ENCODE measurements at regions not wholly inside any gene's neighbourhood (a gene's known extent, or its start where the extent isn't known, plus 50 kb on each side); places are given as distances from the start of the nearest gene placed in this dataset.

DNA sequence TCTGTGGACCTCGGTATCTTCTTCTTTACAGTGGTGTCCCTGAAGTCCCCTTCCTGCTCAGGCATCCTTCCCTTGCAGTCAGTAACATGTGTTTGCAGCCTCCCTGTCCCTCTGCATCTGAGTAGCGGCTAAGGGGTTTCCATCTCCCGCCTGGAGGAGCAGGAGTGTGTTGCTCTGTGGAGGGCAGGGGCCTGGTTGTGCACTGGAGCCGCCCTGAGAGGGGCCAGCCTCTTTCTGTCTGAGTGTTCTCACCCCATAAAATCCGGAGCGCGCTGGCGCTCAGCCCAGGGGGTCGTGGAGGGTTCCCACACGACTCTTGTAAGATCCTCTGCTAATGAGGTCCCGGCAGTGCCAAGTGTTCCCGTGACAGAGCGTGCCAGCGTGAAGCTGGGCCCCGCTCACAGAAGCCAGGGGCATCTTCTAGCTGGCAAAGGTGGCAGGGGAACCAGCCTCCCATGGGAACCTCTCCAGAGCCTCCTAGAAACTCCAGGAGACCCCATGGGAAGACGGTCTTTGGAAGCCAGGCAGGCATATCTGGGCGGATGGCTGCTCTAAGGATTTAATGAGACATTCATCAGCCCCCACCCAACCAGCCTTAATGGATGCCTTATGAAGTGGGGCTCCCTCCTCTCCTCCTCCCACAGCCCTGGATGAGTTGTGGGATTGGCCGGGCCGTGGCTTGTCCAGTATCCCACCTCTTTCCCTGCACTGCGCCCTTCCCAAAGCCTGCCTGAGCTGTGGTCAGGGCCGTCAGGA is 91.4 kb upstream of the GSE1 start:
- Histone ChIP-seq H3K36me3 (ENCODE audit: control insufficient read depth, insufficient read depth, low read length) (peaks cover 3% of the 10 kb centered on the region), H3K4me3 (ENCODE audit: low read depth, low read length) (no peak overlapping the region), H3K27me3 (ENCODE audit: control insufficient read depth, insufficient read depth, low read length) (no peaks in the 10 kb centered on the region)
- DNase-seq (ENCODE audit: low read depth), result no peak
- ChIA-PET POLR2A (no interaction called here), CTCF (no interaction called here)
- no peak for TF ChIP-seq CTCF (IDR thresholded peaks at IDR 0.05; ENCODE audit: insufficient read depth, low read depth, low read length)

DNA sequence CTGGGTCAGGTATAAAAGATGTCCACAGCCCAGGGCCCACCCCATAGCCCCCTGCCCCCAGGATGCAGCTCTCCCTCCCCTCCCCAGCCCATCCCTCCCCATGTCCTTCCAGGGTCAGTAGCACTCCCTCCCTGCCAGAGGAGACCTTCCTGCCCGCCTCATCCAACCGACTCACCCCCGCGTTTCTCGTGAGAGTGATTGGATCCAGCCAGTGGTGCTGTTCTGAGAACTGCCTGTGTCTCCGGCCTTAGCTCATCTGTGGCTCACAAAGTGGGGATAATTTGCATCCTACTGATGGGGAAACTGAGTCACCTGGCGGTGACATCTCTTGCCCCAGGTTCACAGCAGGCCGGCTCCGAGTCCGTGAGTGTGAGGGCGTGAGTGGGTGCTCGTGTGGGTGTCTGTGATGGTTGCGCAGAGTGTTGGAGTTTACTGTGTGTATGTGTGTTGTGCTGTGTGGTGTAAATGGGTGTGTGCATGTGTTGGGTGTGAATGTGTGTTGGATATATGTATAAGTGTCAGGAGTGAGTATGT is 90.7 kb upstream of the GSE1 start:
- no peak overlapping the region for H3K4me3 ChIP-seq (ENCODE audit: low read depth, low read length)
- H3K27me3 ChIP-seq (ENCODE audit: control insufficient read depth, insufficient read depth, low read length), result no peaks in the 10 kb centered on the region
- ChIA-PET CTCF (no interaction called here), POLR2A (no interaction called here)
- peaks cover 3% of the 10 kb centered on the region for H3K36me3 ChIP-seq (ENCODE audit: control insufficient read depth, insufficient read depth, low read length)
- no peak for DNase-seq (ENCODE audit: low read depth)
- no peak for TF ChIP-seq CTCF (IDR thresholded peaks at IDR 0.05; ENCODE audit: insufficient read depth, low read depth, low read length)

GRCh38 chr16:85522842-85523601 is 90.1 kb upstream of the GSE1 start:
- Histone ChIP-seq H3K4me3 (ENCODE audit: low read depth, low read length) (no peak overlapping the region), H3K36me3 (ENCODE audit: control insufficient read depth, insufficient read depth, low read length) (peaks cover 3% of the 10 kb centered on the region), H3K27me3 (ENCODE audit: control insufficient read depth, insufficient read depth, low read length) (no peaks in the 10 kb centered on the region)
- CTCF ChIA-PET, result no interaction called here
- DNase-seq (ENCODE audit: low read depth), result no peak
- POLR2A ChIA-PET, result no interaction called here
- TF ChIP-seq CTCF (IDR thresholded peaks at IDR 0.05; ENCODE audit: insufficient read depth, low read depth, low read length), result no peak

GRCh38 chr16:85523602-85524364 is 89.3 kb upstream of the GSE1 start:
- CTCF ChIA-PET, result no interaction called here

More at GRCh38 chr16:85523602-85524364, 89.3 kb upstream of the GSE1 start:
- Histone ChIP-seq H3K4me3 (ENCODE audit: low read depth, low read length) (no peak overlapping the region), H3K36me3 (ENCODE audit: control insufficient read depth, insufficient read depth, low read length) (peaks cover 3% of the 10 kb centered on the region), H3K27me3 (ENCODE audit: control insufficient read depth, insufficient read depth, low read length) (no peaks in the 10 kb centered on the region)
- no peak for DNase-seq (ENCODE audit: low read depth)
- POLR2A ChIA-PET, result no interaction called here
- no peak for TF ChIP-seq CTCF (IDR thresholded peaks at IDR 0.05; ENCODE audit: insufficient read depth, low read depth, low read length)

Data from BJ (cell line).